ENCODE measurements at regions not wholly inside any gene's neighbourhood (a gene's known extent, or its start where the extent isn't known, plus 50 kb on each side); places are given as distances from the start of the nearest gene placed in this dataset.

DNA sequence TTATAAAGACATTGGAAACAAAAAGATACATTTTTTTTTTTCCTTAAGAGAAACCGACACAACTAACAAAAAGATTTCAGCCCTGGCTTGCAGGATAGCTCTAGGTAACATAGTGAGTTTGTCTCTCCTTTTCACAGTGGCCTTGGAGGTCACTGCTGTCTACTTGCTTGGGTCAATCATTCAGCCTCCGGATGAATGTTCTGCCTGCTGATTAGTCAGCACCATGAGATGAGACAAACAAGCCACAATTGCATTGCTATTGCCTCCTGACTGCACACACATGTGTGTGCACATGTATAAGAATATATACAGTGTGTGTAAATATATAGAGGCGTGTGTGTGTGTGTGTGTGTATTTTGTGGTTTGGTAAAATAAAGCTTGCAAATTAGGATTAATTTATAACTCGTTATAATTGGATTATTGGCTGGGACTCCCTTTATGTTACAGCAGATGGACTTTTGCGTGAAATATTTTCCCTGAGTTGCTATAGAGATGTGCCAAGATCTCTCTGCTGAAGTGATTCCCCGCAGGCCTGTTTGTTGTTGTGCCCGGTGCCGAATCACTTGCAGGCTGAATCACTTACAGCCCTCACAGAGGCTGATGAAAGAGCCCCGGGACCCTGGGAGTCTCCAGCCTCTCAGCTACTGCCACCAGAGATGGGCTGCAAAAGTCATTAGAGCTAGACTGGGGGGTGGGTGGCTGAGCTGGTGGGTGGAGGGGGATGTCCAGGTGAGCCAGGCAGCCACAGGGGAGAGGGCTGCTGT, 161.2 kb downstream of the FGF18 start:
- TF ChIP-seq, protein P1, sequence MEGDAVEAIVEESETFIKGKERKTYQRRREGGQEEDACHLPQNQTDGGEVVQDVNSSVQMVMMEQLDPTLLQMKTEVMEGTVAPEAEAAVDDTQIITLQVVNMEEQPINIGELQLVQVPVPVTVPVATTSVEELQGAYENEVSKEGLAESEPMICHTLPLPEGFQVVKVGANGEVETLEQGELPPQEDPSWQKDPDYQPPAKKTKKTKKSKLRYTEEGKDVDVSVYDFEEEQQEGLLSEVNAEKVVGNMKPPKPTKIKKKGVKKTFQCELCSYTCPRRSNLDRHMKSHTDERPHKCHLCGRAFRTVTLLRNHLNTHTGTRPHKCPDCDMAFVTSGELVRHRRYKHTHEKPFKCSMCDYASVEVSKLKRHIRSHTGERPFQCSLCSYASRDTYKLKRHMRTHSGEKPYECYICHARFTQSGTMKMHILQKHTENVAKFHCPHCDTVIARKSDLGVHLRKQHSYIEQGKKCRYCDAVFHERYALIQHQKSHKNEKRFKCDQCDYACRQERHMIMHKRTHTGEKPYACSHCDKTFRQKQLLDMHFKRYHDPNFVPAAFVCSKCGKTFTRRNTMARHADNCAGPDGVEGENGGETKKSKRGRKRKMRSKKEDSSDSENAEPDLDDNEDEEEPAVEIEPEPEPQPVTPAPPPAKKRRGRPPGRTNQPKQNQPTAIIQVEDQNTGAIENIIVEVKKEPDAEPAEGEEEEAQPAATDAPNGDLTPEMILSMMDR (IDR thresholded peaks at IDR 0.05): no peak
- no peak for TF ChIP-seq POLR2AphosphoS5 (IDR thresholded peaks at IDR 0.05; ENCODE audit: low read depth, low read length)
- no peak for TF ChIP-seq SIN3A (IDR thresholded peaks at IDR 0.05; ENCODE audit: borderline replicate concordance, insufficient read depth, low read depth, low read length)
- TF ChIP-seq TCF7L2 (IDR thresholded peaks at IDR 0.05; ENCODE audit: low read depth, low read length): no peak

Data from Panc1 (cell line).